ENCODE measurements at regions not wholly inside any gene's neighbourhood (a gene's known extent, or its start where the extent isn't known, plus 50 kb on each side); places are given as distances from the start of the nearest gene placed in this dataset.

GRCh38 chr2:161029321-161029720 is 130.9 kb upstream of the TANK start:
- no peak for TF ChIP-seq CTCF (IDR thresholded peaks at IDR 0.05; ENCODE audit: insufficient read depth, low read depth, low read length)
- TF ChIP-seq EZH2 (IDR thresholded peaks at IDR 0.05; ENCODE audit: insufficient read depth, low read length), result no peak

Data from astrocyte (in vitro differentiated cells and primary cell).